Astrocyte (in vitro differentiated cells and primary cell): ENCODE measurements at regions not wholly inside any gene's neighbourhood (a gene's known extent, or its start where the extent isn't known, plus 50 kb on each side); places are given as distances from the start of the nearest gene placed in this dataset.

ENCODE experiments used
- EZH2 ChIP-seq: IDR thresholded peaks from 2 replicates; pipeline ENCODE4 v1.6.1; 2012; ENCODE audit warnings: mild to moderate bottlenecking, low read length, inconsistent platforms; ENCODE audit not compliant: insufficient read depth
- TF ChIP-seq, protein P1 (sequence below): IDR thresholded peaks from 2 replicates; pipeline ENCODE4 v1.5.1; 2011; ENCODE audit warnings: low read depth, mild to moderate bottlenecking, inconsistent platforms, low read length, moderate library complexity; ENCODE audit not compliant: insufficient read depth

DNA sequence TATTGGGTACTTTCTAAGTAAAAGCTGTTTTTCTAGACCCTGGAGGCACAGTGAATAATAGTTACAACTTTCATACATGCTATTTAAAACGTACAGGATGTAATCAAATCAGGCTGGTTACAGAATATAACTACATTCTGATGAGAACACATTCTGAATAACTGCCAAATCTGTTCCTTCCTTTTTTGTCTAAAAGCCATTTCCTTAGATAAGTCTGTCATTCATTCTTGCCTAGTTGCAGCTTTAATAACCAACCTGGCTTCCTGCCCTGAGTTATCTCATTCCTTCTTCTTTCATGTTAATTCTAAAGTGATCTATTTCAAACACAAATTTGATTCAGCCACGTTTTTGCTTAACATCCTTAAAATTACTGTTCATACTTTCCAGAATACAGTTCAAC lies 189.7 kb upstream of the ITM2A start:
- TF ChIP-seq, protein P1, sequence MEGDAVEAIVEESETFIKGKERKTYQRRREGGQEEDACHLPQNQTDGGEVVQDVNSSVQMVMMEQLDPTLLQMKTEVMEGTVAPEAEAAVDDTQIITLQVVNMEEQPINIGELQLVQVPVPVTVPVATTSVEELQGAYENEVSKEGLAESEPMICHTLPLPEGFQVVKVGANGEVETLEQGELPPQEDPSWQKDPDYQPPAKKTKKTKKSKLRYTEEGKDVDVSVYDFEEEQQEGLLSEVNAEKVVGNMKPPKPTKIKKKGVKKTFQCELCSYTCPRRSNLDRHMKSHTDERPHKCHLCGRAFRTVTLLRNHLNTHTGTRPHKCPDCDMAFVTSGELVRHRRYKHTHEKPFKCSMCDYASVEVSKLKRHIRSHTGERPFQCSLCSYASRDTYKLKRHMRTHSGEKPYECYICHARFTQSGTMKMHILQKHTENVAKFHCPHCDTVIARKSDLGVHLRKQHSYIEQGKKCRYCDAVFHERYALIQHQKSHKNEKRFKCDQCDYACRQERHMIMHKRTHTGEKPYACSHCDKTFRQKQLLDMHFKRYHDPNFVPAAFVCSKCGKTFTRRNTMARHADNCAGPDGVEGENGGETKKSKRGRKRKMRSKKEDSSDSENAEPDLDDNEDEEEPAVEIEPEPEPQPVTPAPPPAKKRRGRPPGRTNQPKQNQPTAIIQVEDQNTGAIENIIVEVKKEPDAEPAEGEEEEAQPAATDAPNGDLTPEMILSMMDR, result no peak
- no peak for TF ChIP-seq EZH2
